Body of pancreas (tissue), 4 donors: ENCODE measurements at regions not wholly inside any gene's neighbourhood (a gene's known extent, or its start where the extent isn't known, plus 50 kb on each side); places are given as distances from the start of the nearest gene placed in this dataset.

Source experiments
- POLR2A ChIP-seq, 3 donors: fragments of 450-650 bp; IDR thresholded peaks; one replicate each; pipeline ENCODE4 v1.6.1; 2016; ENCODE audit warnings: antibody characterized with exemption in 3 of 3, mild to moderate bottlenecking in 2 of 3
- TF ChIP-seq, protein P1 (sequence below), 7 experiments: fragments of 450-650 bp in 4 of 7; fragments of 200-600 bp in 3 of 7; sonication (generic) in 3 of 7; IDR thresholded peaks; one replicate each; pipeline ENCODE4 v1.5.1; 2016 to 2019; ENCODE audit warnings: antibody characterized with exemption in 7 of 7

DNA sequence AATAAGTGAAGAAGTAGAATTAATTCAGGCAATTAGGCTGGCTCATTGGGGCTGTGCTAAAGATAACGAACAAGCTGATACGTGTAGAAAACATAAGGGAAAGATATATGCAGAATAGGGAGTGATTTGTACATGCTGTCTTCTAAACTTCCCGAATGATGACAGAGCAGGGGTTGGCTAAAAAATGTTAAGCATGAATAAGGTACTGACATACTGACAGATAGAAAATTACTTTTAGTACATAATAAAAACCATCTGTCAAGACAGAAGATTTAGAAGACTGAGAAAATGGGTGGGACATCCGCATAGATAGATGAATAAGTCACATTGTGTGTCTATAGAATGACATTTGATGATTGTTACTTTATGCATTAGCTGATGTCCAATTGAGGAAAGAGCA, 158.8 kb upstream of the ZNF804B start:
- TF ChIP-seq, protein P1, sequence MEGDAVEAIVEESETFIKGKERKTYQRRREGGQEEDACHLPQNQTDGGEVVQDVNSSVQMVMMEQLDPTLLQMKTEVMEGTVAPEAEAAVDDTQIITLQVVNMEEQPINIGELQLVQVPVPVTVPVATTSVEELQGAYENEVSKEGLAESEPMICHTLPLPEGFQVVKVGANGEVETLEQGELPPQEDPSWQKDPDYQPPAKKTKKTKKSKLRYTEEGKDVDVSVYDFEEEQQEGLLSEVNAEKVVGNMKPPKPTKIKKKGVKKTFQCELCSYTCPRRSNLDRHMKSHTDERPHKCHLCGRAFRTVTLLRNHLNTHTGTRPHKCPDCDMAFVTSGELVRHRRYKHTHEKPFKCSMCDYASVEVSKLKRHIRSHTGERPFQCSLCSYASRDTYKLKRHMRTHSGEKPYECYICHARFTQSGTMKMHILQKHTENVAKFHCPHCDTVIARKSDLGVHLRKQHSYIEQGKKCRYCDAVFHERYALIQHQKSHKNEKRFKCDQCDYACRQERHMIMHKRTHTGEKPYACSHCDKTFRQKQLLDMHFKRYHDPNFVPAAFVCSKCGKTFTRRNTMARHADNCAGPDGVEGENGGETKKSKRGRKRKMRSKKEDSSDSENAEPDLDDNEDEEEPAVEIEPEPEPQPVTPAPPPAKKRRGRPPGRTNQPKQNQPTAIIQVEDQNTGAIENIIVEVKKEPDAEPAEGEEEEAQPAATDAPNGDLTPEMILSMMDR (IDR thresholded peaks at IDR 0.05): no peak
- TF ChIP-seq POLR2A (IDR thresholded peaks at IDR 0.05): no peak
